Right atrium auricular region (tissue), 2 donors: ENCODE measurements at regions not wholly inside any gene's neighbourhood (a gene's known extent, or its start where the extent isn't known, plus 50 kb on each side); places are given as distances from the start of the nearest gene placed in this dataset.

ENCODE experiments used
- DNase-seq: peaks from one replicate; pipeline ENCODE4 v3.0.0-alpha.2; 2019; ENCODE audit warnings: low spot score
- H3K27ac ChIP-seq, 2 donors: fragments of 200-600 bp; sonication (generic); 1 replicate in 1 of 2; 2 replicates in 1 of 2; pipeline ENCODE4 v1.5.1; 2016 to 2019
- H3K27me3 ChIP-seq, 2 donors: fragments of 200-600 bp; sonication (generic); one replicate each; pipeline versions ENCODE4 v1.5.1 to v1.6.0; 2017 to 2019
- H3K36me3 ChIP-seq: fragments of 200-600 bp; sonication (generic); one replicate; pipeline ENCODE4 v1.5.1; 2016
- H3K4me1 ChIP-seq, 2 donors: fragments of 200-600 bp; sonication (generic); one replicate each; pipeline versions ENCODE4 v1.5.1 to v1.6.0; 2017 to 2019
- H3K4me3 ChIP-seq, 2 donors: fragments of 200-600 bp; sonication (generic); 1 replicate in 1 of 2; 2 replicates in 1 of 2; pipeline ENCODE4 v1.5.1; 2017 to 2019; ENCODE audit warnings: mild to moderate bottlenecking in 1 of 2, moderate library complexity in 1 of 2
- H3K9me3 ChIP-seq, 2 donors: fragments of 200-600 bp; sonication (generic); one replicate each; pipeline ENCODE4 v1.5.1; 2019
- TF ChIP-seq, protein P1 (sequence below), 2 donors: fragments of 200-600 bp; sonication (generic); IDR thresholded peaks; one replicate each; pipeline ENCODE4 v1.5.1; 2019; ENCODE audit warnings: antibody characterized with exemption in 2 of 2

DNA sequence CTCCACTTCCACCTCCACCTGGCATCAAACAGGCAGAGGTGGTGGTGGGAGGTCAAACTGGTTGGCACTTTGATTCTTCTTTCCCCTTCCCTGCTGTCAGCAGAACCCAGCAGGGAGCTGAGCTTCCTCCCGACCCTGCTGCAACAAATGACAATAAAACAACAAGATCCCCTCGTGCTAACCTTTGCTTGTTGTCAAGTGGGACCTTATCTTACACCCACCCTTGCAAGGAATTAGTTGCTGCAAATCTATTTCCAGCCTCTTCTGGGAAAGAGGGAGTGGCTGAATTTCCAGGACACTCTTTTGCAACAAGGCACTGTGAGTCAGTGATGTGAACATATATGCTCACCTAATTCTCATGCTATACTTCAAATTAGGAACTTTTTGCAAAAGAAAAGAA is 655.1 kb downstream of the DSC3 start:
- Histone ChIP-seq H3K27ac (no peak overlapping the region), H3K4me1 (no peaks in the 10 kb centered on the region), H3K27me3 (no peaks in the 10 kb centered on the region), H3K9me3 (no peaks in the 10 kb centered on the region), H3K4me3 (no peak overlapping the region), H3K36me3 (no peaks in the 10 kb centered on the region)
- TF ChIP-seq, protein P1, sequence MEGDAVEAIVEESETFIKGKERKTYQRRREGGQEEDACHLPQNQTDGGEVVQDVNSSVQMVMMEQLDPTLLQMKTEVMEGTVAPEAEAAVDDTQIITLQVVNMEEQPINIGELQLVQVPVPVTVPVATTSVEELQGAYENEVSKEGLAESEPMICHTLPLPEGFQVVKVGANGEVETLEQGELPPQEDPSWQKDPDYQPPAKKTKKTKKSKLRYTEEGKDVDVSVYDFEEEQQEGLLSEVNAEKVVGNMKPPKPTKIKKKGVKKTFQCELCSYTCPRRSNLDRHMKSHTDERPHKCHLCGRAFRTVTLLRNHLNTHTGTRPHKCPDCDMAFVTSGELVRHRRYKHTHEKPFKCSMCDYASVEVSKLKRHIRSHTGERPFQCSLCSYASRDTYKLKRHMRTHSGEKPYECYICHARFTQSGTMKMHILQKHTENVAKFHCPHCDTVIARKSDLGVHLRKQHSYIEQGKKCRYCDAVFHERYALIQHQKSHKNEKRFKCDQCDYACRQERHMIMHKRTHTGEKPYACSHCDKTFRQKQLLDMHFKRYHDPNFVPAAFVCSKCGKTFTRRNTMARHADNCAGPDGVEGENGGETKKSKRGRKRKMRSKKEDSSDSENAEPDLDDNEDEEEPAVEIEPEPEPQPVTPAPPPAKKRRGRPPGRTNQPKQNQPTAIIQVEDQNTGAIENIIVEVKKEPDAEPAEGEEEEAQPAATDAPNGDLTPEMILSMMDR (IDR thresholded peaks at IDR 0.05) = no peak
- DNase-seq = no peak

DNA sequence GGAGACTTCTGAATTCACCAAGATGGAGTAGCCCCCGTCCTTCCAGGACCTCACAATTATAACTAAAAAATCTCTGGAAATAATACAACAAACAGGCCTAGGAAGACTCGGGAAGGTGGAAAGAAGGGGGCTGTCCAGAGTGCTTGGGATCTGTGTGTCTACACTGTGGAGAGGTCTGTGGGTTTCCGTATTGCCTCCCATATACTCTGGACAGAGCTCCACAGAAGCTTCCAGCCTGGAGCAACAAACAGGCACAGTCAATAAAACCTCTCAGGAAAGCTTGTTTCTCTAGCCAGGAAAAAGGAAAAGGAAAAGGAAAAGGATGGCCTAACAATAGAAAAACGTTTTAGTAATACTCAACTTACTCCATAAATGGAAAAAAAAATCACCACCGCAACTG is 655.9 kb downstream of the DSC3 start:
- no peak overlapping the region for H3K4me3 ChIP-seq
- DNase-seq = no peak
- H3K4me1 ChIP-seq = no peaks in the 10 kb centered on the region
- H3K36me3 ChIP-seq = no peaks in the 10 kb centered on the region
- TF ChIP-seq, protein P1 (IDR thresholded peaks at IDR 0.05) = no peak
- no peaks in the 10 kb centered on the region for H3K27me3 ChIP-seq
- no peak overlapping the region for H3K27ac ChIP-seq
- no peaks in the 10 kb centered on the region for H3K9me3 ChIP-seq

DNA sequence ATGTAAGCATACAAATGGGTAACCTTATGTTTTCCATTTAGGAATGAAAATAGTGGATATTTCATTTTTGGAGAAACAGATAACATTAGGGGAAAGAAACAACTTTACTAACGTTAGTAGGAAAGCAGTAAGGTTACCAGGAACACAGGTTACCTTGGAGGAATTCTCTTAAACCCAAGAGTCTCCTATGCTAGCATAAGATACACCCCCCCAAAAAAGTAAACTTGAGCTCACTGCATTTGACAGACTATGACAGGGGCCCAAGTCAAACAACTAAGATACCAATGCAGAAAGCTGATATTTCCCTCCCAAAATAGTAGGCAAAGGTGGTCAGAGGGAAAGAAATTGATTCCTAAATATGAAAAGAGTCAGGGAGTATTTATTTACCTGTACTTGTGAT is 656.9 kb downstream of the DSC3 start:
- H3K27ac ChIP-seq = no peak overlapping the region
- H3K36me3 ChIP-seq = no peaks in the 10 kb centered on the region
- H3K27me3 ChIP-seq = no peaks in the 10 kb centered on the region
- no peaks in the 10 kb centered on the region for H3K4me1 ChIP-seq
- DNase-seq = no peak
- no peaks in the 10 kb centered on the region for H3K9me3 ChIP-seq
- TF ChIP-seq, protein P1 (IDR thresholded peaks at IDR 0.05) = no peak
- H3K4me3 ChIP-seq = no peak overlapping the region

DNA sequence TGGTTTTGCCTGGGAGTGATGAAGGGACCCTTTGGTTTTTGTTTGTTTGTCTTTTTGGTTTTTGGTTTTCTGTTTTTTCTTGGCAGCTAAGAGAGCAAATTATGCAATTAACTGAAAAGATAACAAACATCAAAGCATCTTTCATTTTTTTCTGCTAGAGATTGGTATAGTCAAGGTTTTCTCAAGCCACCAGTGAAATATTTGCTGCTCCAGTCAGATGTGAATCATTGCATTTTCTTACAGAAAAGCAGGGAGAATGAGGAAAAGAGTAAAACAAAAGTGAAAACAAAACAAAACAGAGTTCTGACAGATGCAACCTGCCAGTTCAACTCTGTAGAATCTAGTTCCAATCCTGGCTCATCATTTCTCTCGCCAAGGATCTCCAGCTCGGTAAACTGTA is 660.7 kb downstream of the DSC3 start:
- no peaks in the 10 kb centered on the region for H3K4me1 ChIP-seq
- no peaks in the 10 kb centered on the region for H3K36me3 ChIP-seq
- H3K9me3 ChIP-seq = no peaks in the 10 kb centered on the region
- TF ChIP-seq, protein P1 (IDR thresholded peaks at IDR 0.05) = no peak
- H3K27me3 ChIP-seq = no peaks in the 10 kb centered on the region
- H3K4me3 ChIP-seq = no peak overlapping the region
- no peak for DNase-seq
- H3K27ac ChIP-seq = no peak overlapping the region

DNA sequence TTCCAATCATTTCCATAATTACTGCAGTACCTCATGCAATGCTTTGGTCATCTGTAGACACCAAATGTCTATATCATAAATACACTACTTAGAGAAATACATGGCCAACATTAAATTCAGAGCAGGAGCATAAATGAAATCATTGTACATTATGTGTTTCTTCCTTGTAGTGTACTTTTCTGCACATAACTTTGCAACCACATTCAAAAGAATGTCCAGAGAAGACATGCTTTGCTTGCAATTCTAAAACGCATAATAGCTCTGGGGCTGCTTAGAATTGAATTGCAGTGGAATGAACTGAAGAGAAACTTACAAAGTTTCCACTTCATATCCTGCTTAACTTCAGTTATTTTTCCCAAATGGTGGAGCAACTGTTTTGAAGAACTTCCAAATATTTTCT is 664.4 kb downstream of the DSC3 start:
- DNase-seq = no peak
- Histone ChIP-seq H3K27me3 (no peaks in the 10 kb centered on the region), H3K4me1 (no peaks in the 10 kb centered on the region), H3K36me3 (no peaks in the 10 kb centered on the region), H3K27ac (no peak overlapping the region), H3K4me3 (no peak overlapping the region), H3K9me3 (peaks cover 0 to 20% of the 10 kb centered on the region in 2 donors)
- TF ChIP-seq, protein P1 (IDR thresholded peaks at IDR 0.05) = no peak

DNA sequence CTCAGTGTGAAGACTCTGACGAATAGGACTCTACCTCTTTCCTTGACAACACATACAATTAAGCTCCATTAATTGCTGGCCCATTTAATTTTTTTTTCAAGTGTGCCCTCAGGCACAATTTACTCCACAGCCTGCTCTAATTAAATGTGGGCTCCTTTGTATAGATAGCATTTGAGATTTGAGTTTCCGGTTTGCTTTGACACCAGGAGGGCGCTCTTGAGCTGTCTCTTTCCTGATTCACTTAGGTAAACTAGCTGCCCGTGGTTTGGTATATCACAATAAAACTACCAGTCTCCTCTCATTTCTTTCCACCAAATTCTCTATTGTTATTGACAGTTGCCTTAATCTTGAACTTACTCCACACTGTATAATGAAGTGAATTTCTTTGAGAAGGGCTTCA is 666.0 kb downstream of the DSC3 start:
- DNase-seq = no peak
- no peak overlapping the region for H3K4me3 ChIP-seq

More for the DNA sequence above, 666.0 kb downstream of the DSC3 start:
- H3K9me3 ChIP-seq = peaks cover 0 to 20% of the 10 kb centered on the region in 2 donors
- TF ChIP-seq, protein P1 (IDR thresholded peaks at IDR 0.05) = no peak
- no peaks in the 10 kb centered on the region for H3K4me1 ChIP-seq
- no peaks in the 10 kb centered on the region for H3K36me3 ChIP-seq
- H3K27ac ChIP-seq = no peak overlapping the region
- no peaks in the 10 kb centered on the region for H3K27me3 ChIP-seq
